SK-N-SH (cell line): ENCODE measurements at regions not wholly inside any gene's neighbourhood (a gene's known extent, or its start where the extent isn't known, plus 50 kb on each side); places are given as distances from the start of the nearest gene placed in this dataset.
"Not testable (repeated sequence)": the region's sequence is repeated elsewhere in the genome, so short reads cannot be mapped to it uniquely, and the experiment has no call there.

Source experiments
- CTCF ChIA-PET: fragments of 300-600, 350-600 bp; formaldehyde crosslinking; extraction: SDS; loops from one replicate; lab custom pipeline; 2021; lab: Yijun Ruan, JAX
- POLR2A ChIA-PET: fragments of 350-600 bp; sonication (Branson Sonifier 250); formaldehyde crosslinking; extraction: SDS; loops from one replicate; lab custom pipeline; 2020; ENCODE audit warnings: antibody characterized with exemption, inconsistent platforms; lab: Yijun Ruan, JAX
- DNase-seq: peaks from one replicate; pipeline ENCODE4 v3.0.0; 2012
- H2AFZ ChIP-seq: fragments of 200-600 bp; sonication (generic); 2 replicates; pipeline ENCODE4 v1.8.1; 2016; ENCODE audit warnings: antibody characterized with exemption, mild to moderate bottlenecking, low read depth
- H3F3A ChIP-seq: fragments of 200-600 bp; sonication (generic); replicated peaks from 2 replicates; pipeline ENCODE3; 2016; ENCODE audit warnings: antibody characterized with exemption, mild to moderate bottlenecking; ENCODE audit not compliant: insufficient read depth
- H3K27ac ChIP-seq, 2 experiments: fragments of 200-500 bp in 1 of 2; fragments of 200-600 bp in 1 of 2; sonication (Bioruptor generic) in 1 of 2; sonication (generic), shearing (Covaris generic) in 1 of 2; 2 replicates each; pipeline versions ENCODE4 v1.5.1 to v1.6.1; 2014 to 2016; ENCODE audit warnings: low read depth in 2 of 2, inconsistent platforms in 1 of 2, low read length in 1 of 2, mild to moderate bottlenecking in 1 of 2, mixed read lengths in 1 of 2
- H3K27me3 ChIP-seq: fragments of 200-600 bp; sonication (generic), shearing (Covaris generic); 2 replicates; pipeline ENCODE4 v1.6.1; 2016; ENCODE audit warnings: mixed run types; ENCODE audit not compliant: insufficient read depth
- H3K36me3 ChIP-seq, 2 experiments: fragments of 200-500 bp in 1 of 2; fragments of 200-600 bp in 1 of 2; sonication (Bioruptor generic) in 1 of 2; sonication (generic) in 1 of 2; replicated peaks in 1 of 2; 2 replicates each; pipeline versions ENCODE3 to v1.5.1; 2014 to 2016; ENCODE audit warnings: low read length in 1 of 2, mild to moderate bottlenecking in 1 of 2; ENCODE audit not compliant: insufficient read depth in 2 of 2, control insufficient read depth in 1 of 2
- H3K4me1 ChIP-seq, 2 experiments: fragments of 200-500 bp in 1 of 2; fragments of 200-600 bp in 1 of 2; sonication (Bioruptor generic) in 1 of 2; sonication (generic), shearing (Covaris generic) in 1 of 2; 2 replicates each; pipeline versions ENCODE4 v1.5.1 to v1.6.1; 2014 to 2016; ENCODE audit warnings: low read depth in 1 of 2, low read length in 1 of 2, mixed run types in 1 of 2; ENCODE audit not compliant: insufficient read depth in 2 of 2, control insufficient read depth in 1 of 2
- H3K4me2 ChIP-seq: fragments of 200-600 bp; sonication (generic), shearing (Covaris generic); 2 replicates; pipeline ENCODE4 v1.6.1; 2017; ENCODE audit warnings: mixed run types
- H3K4me3 ChIP-seq, 2 experiments: fragments of 200-500 bp in 1 of 2; fragments of 200-600 bp in 1 of 2; sonication (Bioruptor generic) in 1 of 2; sonication (generic), shearing (Covaris generic) in 1 of 2; 2 replicates each; pipeline versions ENCODE4 v1.5.1 to v1.8.1; 2014 to 2016; ENCODE audit warnings: low read depth in 2 of 2, inconsistent platforms in 1 of 2, low read length in 1 of 2, mild to moderate bottlenecking in 1 of 2, mixed read lengths in 1 of 2, moderate library complexity in 1 of 2
- H3K79me2 ChIP-seq: fragments of 200-600 bp; sonication (generic); 2 replicates; pipeline ENCODE4 v1.8.1; 2017; ENCODE audit warnings: mild to moderate bottlenecking; ENCODE audit not compliant: insufficient read depth
- H3K9ac ChIP-seq: fragments of 200-600 bp; sonication (generic); 2 replicates; pipeline ENCODE4 v1.6.1; 2017; ENCODE audit warnings: mixed run types
- H3K9me2 ChIP-seq: fragments of 200-600 bp; sonication (generic); 2 replicates; pipeline ENCODE4 v1.6.1; 2017; ENCODE audit warnings: mixed run types
- H3K9me3 ChIP-seq: fragments of 200-600 bp; sonication (generic); 2 replicates; pipeline ENCODE4 v1.6.1; 2017; ENCODE audit warnings: mixed run types, mild to moderate bottlenecking, moderate library complexity
- H4K20me1 ChIP-seq: fragments of 200-600 bp; sonication (generic); 2 replicates; pipeline ENCODE4 v1.6.1; 2017; ENCODE audit warnings: mild to moderate bottlenecking, mixed run types; ENCODE audit not compliant: insufficient read depth
- CTCF ChIP-seq: fragments of 200-600 bp; sonication (generic); IDR thresholded peaks from 2 replicates; pipeline ENCODE4 v1.6.1; 2017; ENCODE audit warnings: antibody characterized with exemption, mild to moderate bottlenecking, moderate library complexity
- ELF1 ChIP-seq: IDR thresholded peaks from 2 replicates; pipeline ENCODE4 v1.4.0; 2012
- EP300 ChIP-seq, 2 experiments: IDR thresholded peaks; 2 replicates each; pipeline versions ENCODE4 v1.4.0 to v1.6.1; 2012; ENCODE audit warnings: borderline replicate concordance in 1 of 2, low read depth in 1 of 2, low read length in 1 of 2
- FOSL2 ChIP-seq: IDR thresholded peaks from 2 replicates; pipeline ENCODE4 v1.4.0; 2012; ENCODE audit warnings: low read depth, mild to moderate bottlenecking, moderate library complexity, borderline replicate concordance
- FOXJ3 ChIP-seq: sonication (generic); formaldehyde crosslinking; IDR thresholded peaks from 2 replicates; pipeline ENCODE4 v1.5.1; 2020; ENCODE audit warnings: mild to moderate bottlenecking, missing genetic modification reagents
- FOXM1 ChIP-seq: IDR thresholded peaks from 2 replicates; pipeline ENCODE4 v1.4.0; 2012; ENCODE audit warnings: low read depth, mild to moderate bottlenecking
- GATA2 ChIP-seq: sonication (generic); formaldehyde crosslinking; IDR thresholded peaks from 2 replicates; pipeline ENCODE4 v1.5.0; 2020; ENCODE audit warnings: mild to moderate bottlenecking, missing genetic modification reagents
- IRF3 ChIP-seq: fragments of 150-350 bp; IDR thresholded peaks from 2 replicates; pipeline ENCODE4 v1.6.1; 2016; ENCODE audit warnings: mild to moderate bottlenecking, low read depth, low read length
- PBX3 ChIP-seq: IDR thresholded peaks from 2 replicates; pipeline ENCODE4; 2012
- POLR2AphosphoS5 ChIP-seq: IDR thresholded peaks from 2 replicates; pipeline ENCODE4 v1.6.1; 2012; ENCODE audit warnings: low read depth, low read length
- RCOR1 ChIP-seq: fragments of 150-350 bp; IDR thresholded peaks from 2 replicates; pipeline ENCODE4 v1.6.1; 2017; ENCODE audit warnings: antibody characterized with exemption, low read length
- RXRA ChIP-seq: IDR thresholded peaks from 2 replicates; pipeline ENCODE4 v1.4.0; 2012; ENCODE audit warnings: low read depth, mild to moderate bottlenecking, borderline replicate concordance
- TEAD4 ChIP-seq: IDR thresholded peaks from 2 replicates; pipeline ENCODE4 v1.4.0; 2012; ENCODE audit warnings: mild to moderate bottlenecking, borderline replicate concordance; ENCODE audit not compliant: insufficient read depth
- ZBTB33 ChIP-seq: IDR thresholded peaks from 2 replicates; pipeline ENCODE4 v1.4.0; 2012; ENCODE audit warnings: low read depth, borderline replicate concordance
- WGBS: methylation state at CpG from one replicate; pipeline ENCODE4 v1.1.6; 2017; ENCODE audit warnings: low lambda C conversion rate; 5-methylcytosine and 5-hydroxymethylcytosine counted together

- Histone ChIP-seq H3K27ac (no peak overlapping the region), H4K20me1 (no peaks in the 10 kb centered on the region), H3K9me3 (no peaks in the 10 kb centered on the region), H3K4me3 (no peak overlapping the region), H3K9ac (no peak overlapping the region), H3K27me3 (no peaks in the 10 kb centered on the region), H3K4me1 (no peaks in the 10 kb centered on the region), H3K4me2 (no peak overlapping the region), H3K36me3 (no peaks in the 10 kb centered on the region), H3K79me2 (no peaks in the 10 kb centered on the region), H3F3A (no peaks in the 10 kb centered on the region), H3K9me2 (no peaks in the 10 kb centered on the region), H2AFZ (no peak overlapping the region)
- TF ChIP-seq ELF1: no peak
- no peak for TF ChIP-seq ZBTB33
- no peak for TF ChIP-seq GATA2
- TF ChIP-seq RXRA: no peak
- CTCF ChIA-PET: no interaction called here
- 4% methylated on average over 1 of the region's 1 CpG for WGBS
- no peak for DNase-seq
- POLR2A ChIA-PET: no interaction called here
Observed at GRCh38 chr2:228768818-228769217, 502.3 kb downstream of the PID1 start.

GRCh38 chr2:228768141-228768540, 502.9 kb downstream of the PID1 start:
- H3K4me2 ChIP-seq, H3K4me1 ChIP-seq, H3K4me3 ChIP-seq, H3K9me2 ChIP-seq, H3K79me2 ChIP-seq, H3K9me3 ChIP-seq, DNase-seq, H2AFZ ChIP-seq, POLR2A ChIA-PET, H3K9ac ChIP-seq, H3K27me3 ChIP-seq, H3K27ac ChIP-seq, H3K36me3 ChIP-seq, H4K20me1 ChIP-seq, CTCF ChIA-PET, H3F3A ChIP-seq: not testable (repeated sequence)
- 10% methylated on average over 3 of the region's 3 CpGs for WGBS

- no peak overlapping the region for H3K9ac ChIP-seq
- no peaks in the 10 kb centered on the region for H4K20me1 ChIP-seq
- H3K36me3 ChIP-seq: no peaks in the 10 kb centered on the region
- no peaks in the 10 kb centered on the region for H3K9me2 ChIP-seq
- WGBS: 30% methylated on average over 2 of the region's 2 CpGs
- H3K27me3 ChIP-seq: no peaks in the 10 kb centered on the region
- no peaks in the 10 kb centered on the region for H3K79me2 ChIP-seq
- ChIA-PET CTCF (no interaction called here), POLR2A (no interaction called here)
- DNase-seq: no peak
- H3K27ac ChIP-seq: no peak overlapping the region
- no peaks in the 10 kb centered on the region for H3K9me3 ChIP-seq
- H2AFZ ChIP-seq: no peak overlapping the region
- no peak overlapping the region for H3K4me3 ChIP-seq
- no peak overlapping the region for H3K4me2 ChIP-seq
- H3K4me1 ChIP-seq: no peaks in the 10 kb centered on the region; a peak in 1 of 4 replicates
- no peaks in the 10 kb centered on the region for H3F3A ChIP-seq
- no peak for TF ChIP-seq GATA2
- TF ChIP-seq POLR2AphosphoS5: no peak
- TF ChIP-seq FOXM1: no peak
- no peak for TF ChIP-seq CTCF
- no peak for TF ChIP-seq ZBTB33
- TF ChIP-seq PBX3: no peak
- TF ChIP-seq IRF3: no peak
- no peak for TF ChIP-seq FOXJ3 (CRISPR knock-in tag)
- TF ChIP-seq TEAD4: no peak
- no peak for TF ChIP-seq FOSL2
- TF ChIP-seq ELF1: no peak
- no peak for TF ChIP-seq RCOR1
- no peak for TF ChIP-seq EP300 (IDR thresholded peaks at IDR 0.05; ENCODE audit: borderline replicate concordance in 1 of 2, low read depth in 1 of 2, low read length in 1 of 2)
Observed at GRCh38 chr2:228767196-228767595, 503.9 kb downstream of the PID1 start.
